Stimulated activated CD8-positive, alpha-beta memory T cell treated with anti-CD3 and anti-CD28 coated beads, Interleukin-12 subunit alpha, Interleukin-12 subunit beta, amount 100 ng/mL, for 24 hours (primary cell): ENCODE measurements at regions not wholly inside any gene's neighbourhood (a gene's known extent, or its start where the extent isn't known, plus 50 kb on each side); places are given as distances from the start of the nearest gene placed in this dataset.
"Not testable (repeated sequence)": the region's sequence is repeated elsewhere in the genome, so short reads cannot be mapped to it uniquely, and the experiment has no call there.

Experiments used
- DNase-seq: peaks from one replicate; pipeline ENCODE4 v3.0.0-alpha.2; 2020; ENCODE audit errors: extremely low read depth

DNA sequence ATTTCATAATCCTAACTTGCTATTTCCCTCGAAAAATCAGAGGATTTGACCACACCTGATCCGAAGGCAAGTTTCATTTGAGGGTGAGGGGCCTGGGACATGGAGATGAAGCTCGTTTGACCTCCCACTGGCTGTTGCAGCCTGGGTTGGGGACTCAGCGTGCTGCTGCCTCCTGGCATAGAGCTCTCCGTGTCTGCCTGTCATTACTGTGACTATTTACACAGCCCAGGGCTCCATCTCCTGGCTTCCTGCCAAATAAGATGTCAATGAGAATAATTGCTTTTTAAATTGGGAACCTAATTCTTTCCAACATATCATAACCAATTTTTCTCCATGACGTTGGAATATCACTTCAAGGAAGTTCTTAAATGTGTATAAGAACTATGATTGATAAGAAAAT lies 139.3 kb upstream of the COBL start:
- DNase-seq = no peak

DNA sequence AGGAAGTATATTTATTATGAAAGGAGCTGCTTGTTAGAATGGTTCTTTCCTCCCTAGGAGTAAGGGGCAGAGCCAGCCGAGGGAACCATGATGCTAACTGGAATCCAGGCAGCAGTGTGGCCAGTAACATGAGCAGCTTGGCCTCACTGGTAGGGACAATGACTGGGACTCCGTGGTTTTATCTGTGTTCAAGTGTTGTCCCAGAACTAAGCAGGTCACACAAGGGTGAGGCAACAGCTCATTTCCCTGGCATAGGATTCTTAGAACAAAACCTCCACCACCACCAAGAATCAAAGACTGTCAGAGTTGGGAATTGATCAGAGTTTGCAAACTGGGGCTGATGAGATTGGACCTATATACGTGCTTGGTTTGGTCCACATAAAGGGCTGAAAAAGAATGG lies 138.9 kb upstream of the COBL start:
- DNase-seq = no peak

DNA sequence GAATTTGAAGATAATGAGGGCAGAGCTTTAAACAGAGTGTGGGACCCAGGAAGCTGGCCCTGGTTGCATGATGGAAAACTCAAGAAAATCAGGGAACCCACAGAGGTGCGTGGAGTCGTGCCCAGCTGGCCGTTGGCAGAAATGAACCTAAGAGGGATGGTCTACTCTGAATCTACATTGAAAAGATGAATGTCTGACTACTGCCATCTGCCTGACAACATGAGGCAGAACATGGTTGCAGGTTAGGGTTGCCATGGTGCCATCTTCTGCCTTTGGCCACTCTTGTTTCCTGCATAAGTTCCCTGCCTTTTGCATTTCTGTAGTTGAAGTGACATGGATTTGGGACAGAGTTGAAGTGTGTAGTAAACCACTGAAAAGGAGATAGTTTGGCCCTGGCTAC lies 138.5 kb upstream of the COBL start:
- no peak for DNase-seq

DNA sequence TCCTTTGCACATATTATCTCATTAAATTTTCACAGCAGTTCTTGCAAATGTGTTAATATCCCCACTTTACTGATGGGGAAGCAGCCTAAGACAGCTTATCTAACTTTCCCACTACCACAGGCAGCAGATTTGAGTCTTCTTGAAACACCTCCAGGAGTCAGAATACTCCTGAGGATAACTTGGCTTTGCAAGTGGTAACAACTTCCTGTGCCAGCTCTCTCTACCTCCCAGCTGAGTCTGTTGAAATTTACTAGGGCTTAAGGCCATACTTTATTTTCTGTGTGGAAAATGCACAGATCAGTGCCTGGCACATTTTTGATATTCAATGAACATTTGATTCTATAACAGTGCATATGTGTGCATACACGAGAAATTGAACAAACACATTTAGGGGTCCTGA lies 136.1 kb upstream of the COBL start:
- DNase-seq = no peak

DNA sequence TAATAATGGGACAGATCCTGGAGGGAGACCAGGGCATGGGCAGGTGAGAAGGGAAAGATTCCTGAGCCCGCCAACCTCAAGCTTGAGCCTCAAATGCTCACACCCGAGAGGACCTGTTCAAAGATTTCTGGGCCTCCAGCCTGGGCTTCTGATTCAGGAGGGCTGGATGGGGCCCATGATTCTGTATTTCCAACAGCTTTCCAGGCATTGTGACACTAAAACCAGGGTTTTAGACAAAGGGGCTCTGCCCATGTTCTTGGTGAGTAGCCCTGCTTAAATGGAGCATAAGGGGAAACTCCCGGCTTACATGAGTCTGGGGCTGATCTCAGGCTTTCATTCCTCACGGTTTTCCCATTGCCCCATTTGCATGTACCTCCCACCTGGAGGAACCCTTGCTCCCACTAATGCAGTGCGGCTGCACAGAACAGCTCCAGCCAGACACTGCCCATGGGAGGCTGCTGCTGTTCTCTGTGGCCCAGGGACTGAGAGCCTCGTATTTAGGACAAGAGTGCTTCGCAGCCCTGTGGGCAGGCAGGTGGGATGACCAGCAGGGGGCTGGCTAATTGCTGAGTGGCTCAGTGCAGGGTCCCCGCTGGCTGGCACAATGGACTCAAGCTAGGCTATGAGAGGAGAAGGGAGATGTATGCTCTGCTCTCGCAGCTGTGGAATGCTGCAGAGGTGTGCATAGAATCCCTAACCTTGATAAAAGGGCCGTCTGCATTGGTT lies 135.3 kb upstream of the COBL start:
- DNase-seq = no peak

DNA sequence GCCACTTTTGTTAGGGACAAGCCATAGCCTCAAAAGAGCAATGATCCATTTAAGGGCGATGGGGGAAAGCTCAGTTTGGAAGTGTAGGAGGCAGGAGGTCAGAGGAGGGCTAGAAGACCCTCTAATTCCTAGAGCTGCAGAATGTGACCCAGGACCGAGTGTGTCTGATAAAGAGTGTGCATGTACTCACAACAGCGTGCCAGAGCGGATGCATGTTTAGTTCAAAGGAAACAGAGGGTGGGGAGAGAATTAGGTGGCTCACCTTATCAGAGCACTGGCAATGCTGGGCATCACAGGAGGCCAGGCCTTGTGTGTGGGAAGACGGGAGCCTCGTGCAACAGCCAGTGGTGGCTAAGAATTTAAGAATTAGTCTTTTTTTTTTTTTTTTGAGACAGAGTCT lies 133.9 kb upstream of the COBL start:
- DNase-seq = no peak

DNA sequence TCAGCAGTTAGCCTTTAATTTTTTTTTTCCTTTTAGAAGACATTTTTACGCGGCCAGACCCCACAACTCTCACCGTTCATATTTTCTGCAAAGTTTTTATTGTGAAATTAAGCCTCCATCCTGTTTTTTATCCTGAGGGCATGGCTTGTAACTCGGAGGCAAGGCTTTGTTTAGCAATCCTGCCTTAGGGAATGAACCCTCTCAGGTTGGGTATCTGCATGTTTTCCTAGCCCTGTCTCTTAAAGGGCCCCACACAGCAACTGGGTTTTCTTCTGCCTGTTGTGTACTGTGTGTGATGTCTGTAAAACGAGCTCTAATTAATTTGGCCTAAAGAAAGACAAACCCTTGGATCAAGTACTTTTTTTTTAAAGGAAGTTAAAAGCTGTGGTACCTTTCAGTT lies 130.2 kb upstream of the COBL start:
- DNase-seq = no peak

DNA sequence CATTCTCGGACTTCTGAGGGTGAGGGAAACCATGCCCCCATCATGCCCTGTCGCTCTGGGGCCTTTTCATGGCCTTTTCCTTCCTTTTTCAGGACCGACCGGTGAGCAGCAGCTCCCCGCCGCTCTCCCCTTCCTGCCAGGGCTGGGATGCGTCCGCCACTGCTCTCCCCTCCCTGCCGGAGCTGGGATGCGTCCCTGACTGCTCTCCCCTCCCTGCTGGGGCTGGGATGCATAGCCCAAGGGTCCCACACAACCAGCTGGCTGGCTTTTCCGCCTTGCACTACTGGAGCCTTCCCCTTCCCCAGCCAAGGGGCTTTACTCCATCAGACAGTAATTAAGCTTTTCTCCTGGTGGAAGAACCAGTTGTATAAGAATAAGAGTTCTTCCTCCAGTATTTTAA lies 129.7 kb upstream of the COBL start:
- no peak for DNase-seq

DNA sequence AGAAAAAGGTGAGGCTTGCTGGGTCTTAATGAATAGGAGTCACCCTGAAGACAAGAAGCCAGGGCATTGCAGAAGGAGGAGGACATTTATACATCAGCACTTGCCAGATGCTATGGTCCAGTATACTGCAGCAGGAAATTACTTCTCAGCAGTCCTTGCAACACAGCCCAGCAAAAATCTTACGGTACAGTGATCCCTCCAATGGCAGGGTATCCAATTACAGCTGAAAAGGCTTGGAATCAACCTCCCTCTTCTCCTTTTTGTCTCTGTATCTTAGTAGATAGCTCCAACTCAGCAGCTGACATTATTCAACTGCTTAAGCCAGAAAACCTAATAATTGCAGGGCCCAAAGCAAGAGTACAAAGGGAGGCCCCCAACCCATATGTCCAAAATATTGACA lies 128.3 kb upstream of the COBL start:
- DNase-seq = no peak

DNA sequence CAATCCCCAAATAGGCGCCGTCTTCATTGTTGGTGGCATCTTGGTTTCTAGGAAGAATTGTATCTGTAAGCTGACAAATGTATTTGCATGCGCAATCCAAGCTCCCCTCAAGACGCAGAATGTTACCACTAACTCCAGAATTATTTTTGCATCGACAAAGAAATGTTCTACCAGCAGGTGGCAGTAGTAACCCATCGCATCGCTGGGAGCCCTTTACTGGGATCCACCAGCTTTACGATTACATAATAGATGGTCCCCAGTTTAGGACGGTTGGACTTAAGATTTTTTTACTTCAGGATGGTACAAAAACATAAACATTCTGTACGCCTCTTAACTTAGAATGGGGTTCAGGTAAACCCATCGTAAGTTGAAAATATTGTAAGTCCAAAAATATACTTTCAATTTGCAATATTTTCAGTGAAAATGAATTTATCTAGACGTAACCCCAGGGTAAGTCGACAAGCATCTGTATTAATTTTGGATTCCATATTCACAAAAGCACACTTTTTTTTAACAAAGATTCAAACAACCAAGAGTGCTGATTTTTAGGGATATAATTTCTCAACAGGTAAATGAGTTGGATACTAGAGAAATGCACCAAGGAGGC lies 114.0 kb upstream of the COBL start:
- peak; percentile 8 for DNase-seq

DNA sequence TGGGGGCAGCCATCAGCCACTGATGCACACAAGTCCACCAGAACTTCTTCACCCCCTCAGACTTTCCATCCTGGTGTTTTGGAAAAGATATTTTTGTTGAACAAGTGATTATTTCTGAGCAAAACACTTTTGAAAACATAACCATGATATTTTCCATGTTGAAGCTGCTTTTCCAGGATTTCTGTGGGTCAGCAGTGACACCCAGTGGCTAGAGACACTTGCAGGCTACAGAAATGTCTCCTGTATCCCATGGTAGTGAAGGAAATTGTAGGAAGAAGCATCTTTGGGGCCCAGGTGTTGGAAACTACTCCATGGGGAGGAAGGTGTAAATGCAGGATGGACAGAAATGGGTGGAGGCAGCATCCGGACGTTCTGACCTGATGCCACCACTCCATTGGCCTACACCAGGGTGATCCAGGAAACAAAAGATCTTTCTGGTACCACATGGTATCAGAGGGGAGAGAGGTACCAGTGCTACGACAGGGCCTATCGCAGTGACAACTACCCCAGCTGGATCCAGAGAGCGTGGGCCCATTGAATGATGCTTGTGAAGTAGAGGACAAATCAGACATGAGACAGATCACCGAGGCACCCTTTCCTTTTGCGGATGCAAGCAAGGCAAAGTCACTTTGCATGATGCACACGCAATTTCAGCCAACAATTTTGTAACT lies 111.7 kb upstream of the COBL start:
- DNase-seq = no peak

DNA sequence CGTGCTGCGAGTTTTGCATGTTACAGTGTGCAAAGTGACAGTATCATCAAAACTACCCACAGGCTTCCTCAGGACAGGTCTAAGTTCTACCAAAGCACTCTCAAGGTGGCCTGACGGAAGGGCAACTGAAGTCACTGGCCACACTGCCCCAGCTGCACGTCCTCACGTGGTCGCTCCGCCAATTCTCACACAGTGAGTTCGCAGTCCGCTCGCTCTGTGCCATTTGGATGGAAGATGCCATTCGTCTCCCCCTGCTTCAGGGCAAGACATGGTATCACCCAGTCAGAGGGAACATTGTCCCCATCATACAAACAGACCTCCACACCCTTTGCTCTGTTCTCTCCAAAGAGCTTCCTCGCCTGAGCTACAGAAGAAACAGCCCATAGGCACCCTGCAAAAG lies 109.6 kb upstream of the COBL start:
- no peak for DNase-seq

DNA sequence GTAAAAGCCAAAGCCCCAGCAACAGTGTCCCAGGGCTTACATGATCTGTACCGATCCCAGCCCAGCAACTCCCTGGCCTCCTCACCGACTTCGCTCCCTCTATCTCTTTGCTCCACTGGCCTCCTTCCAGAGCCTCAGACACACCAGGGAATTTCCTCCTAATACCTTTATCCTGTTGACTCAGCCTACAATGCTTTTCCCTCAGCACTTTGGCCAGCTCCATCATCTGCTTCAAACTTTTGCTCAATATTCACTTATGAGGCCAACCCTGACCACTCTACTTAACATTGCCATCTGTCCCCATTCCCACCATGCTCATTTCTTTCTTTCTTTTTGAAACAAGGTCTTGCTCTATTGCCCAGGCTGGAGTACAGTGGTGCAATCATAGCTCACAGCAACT lies 93.3 kb upstream of the COBL start:
- not testable (repeated sequence) for DNase-seq

DNA sequence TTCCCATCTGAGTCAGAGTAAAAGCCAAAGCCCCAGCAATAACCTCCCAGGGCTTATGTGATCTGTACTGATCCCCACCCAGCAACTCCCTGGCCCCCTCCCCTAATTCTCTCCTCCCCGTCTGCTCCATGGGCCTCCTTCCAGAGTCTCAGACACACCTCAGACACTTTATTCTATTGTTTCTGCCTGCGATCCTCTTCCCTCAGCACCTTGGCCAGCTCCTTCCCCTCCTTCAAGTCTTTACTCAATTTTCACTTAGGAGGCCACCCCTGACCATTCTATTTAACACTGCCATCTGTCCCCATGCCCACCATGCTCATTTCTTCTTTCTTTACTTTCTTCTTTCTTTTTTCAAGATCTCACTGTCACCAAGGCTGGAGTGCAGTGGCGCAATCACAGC lies 81.0 kb upstream of the COBL start:
- not testable (repeated sequence) for DNase-seq

DNA sequence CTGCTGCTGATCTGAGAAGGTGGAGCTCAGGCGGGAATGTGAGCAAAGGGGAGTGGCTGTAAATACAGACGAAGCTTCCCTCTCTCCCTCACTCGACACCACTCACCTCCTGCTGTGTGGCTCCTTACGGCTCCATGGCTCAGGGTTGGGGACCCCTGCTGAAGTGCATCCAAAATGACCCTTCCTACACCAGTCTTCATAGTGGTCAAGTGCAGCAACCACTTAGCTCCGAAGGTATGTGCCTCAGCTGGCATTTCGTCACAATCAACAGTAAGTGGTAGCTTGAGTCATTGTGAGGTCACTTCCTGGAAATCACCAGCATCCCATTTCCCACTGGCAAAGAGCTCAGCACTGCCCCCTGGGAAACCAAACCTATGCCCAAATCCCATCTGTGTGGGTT lies 76.4 kb upstream of the COBL start:
- not testable (repeated sequence) for DNase-seq

DNA sequence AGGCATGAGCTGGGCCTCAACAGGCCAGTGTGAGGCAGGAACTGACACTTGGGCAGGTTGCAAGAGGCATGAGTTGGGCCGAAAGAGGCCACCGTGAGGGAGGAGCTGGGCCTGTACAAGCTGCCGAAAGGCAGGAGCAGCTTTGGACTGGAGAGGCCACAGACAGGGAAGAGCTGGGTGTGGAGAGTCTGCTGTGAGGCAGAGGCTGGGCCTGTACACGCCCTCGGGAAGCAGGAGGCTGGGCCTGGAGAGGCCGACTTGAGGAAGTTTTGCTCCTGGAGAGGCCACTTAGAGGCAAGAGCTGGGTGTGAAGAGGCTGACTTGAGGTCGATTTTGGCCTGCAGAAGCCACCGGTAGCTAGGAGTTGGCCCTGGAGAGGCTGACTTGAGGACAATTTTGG lies 73.3 kb upstream of the COBL start:
- DNase-seq = not testable (repeated sequence)

DNA sequence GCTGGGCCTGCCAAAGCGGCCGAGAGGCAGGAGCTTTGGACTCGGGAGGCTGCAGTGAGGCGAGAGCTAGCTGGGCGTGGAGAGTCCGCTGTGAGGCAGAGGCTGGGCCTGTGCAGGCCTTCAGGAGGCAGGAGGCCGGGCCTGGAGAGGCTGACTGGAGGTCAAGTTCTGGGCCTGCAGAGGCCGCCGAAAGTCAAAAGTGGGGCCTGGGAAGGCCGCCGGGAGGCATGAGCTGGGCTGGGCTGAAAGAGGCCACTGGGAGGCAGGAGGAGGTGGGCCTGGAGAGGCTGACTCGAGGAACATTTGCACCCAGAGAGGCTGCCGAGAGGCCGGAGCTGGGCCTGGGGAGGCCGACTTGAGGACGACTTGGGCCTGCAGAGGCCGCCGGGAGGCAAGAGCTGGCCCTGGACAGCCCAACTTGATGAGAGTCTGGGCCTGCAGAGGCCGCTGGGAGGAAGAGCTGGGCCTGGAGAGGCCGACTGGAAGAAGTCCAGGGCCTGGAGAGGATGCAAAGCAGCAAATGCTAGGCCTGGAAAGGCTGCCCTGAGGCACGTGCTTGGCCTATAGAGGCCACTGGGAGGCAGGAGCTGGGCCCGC lies 72.7 kb upstream of the COBL start:
- DNase-seq = not testable (repeated sequence)

DNA sequence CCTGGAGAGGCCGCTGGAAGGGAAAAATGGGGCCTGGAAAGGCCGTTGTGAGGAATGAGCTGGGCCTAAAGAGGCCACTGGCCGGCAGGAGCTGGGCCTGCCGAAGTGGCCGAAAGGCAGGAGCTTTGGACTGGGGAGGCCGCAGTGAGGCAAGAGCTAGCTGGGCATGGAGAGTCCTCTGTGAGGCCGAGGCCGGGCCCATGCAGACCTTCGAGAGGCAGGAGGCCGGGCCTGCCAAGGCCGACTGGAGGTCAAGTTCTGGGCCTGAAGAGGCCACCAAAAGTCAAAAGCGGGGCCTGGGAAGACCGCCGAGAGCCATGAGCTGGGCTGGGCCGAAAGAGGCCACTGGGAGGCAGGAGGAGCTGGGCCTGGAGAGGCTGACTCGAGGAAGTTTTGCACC lies 71.6 kb upstream of the COBL start:
- DNase-seq = not testable (repeated sequence)

DNA sequence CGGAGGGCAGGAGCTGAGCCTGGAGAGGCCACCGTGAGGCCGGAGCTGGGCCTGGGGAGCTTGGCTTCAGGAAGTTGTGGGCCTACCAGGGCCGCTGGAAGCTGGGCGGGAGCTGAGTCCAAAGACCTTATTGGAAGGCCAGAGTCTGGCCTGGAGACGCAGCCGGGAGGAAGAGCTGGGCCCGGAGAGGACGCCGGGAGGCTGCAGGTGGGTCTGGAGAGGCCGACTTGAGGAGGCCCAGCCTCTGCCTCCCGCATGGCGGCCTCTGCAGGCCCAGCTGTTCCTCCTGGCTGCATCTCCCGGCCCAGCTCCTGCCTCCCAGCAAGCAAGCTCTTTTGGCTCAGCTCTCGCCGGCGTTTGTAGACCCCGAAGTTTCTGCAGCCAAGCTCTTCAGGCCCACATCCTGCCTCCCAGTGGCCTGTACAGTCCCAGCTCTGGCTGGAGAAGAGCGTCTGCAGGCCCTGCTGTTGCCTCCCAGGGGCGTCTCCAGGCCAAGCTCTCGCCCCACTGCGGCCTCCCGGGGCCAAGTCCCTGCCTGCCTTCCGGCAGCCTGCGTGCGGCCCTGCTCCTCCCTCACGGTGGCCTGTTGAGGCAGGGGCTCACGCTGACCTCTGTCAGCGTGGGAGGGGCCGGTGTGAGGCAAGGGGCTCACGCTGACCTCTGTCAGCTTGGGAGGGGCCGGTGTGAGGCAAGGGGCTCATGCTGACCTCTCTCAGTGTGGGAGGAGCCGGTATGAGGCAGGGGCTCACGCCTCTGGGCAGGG lies 70.4 kb upstream of the COBL start:
- not testable (repeated sequence) for DNase-seq

DNA sequence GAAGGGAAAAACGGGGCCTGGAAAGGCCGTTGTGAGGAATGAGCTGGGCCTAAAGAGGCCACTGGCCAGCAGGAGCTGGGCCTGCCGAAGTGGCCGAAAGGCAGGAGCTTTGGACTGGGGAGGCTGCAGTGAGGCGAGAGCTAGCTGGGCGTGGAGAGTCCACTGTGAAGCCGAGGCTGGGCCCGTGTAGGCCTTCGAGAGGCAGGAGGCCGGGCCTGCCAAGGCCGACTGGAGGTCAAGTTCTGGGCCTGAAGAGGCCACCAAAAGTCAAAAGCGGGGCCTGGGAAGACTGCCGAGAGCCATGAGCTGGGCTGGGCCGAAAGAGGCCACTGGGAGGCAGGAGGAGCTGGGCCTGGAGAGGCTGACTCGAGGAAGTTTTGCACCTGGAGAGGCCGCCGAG lies 69.6 kb upstream of the COBL start:
- DNase-seq = not testable (repeated sequence)

DNA sequence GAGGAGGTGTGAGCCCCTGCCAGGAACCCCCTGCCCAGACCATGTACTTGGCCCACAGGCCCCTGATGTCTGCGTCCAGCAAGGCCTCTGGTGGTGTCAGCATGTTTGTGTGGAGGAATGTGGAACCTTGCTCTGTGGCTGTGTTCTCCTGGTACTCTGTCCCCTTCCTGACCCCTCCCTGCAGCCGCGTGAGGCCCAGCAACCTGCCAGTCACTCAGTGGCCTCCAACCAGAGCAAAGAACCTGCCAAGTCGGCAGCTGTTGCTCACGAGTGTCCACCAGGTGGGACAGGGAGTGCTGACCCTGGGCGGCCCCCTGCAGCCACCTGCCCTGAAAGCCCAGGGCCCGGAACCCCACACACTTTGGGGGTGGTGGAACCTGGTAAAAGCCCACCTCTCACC lies 65.6 kb upstream of the COBL start:
- DNase-seq = not testable (repeated sequence)

DNA sequence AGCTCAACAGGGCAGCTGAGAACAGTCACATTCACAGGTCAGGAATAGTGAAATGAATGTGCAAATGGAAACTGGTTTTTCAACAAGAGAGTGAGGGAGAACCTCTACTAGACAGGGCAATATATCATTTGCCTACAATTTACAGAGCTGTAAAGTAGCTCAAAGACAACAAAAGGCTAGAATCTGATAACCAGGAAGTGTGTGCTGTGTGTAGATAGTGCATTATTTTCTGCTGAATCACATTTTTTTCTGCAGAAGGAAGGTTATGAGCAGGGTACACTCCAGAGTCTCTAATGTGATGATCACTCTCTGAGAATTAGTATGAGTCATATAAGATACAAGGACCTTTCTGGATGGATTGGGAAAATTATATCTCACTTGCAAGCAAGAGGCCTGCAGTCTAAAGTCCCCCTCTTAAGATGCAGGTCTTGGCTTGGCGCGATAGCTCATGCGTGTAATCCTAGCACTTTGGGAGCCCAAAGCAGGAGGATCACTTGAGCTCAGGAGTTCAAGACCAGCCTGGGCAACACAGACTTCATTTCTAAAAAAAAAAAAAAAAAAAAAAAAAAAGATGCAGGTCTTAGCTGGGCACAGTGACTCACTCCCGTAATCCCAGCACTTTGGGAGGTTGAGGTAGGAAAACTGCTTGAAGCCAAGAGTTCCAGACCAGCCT lies 59.9 kb upstream of the COBL start:
- no peak for DNase-seq
